ENCODE measurements at regions not wholly inside any gene's neighbourhood (a gene's known extent, or its start where the extent isn't known, plus 50 kb on each side); places are given as distances from the start of the nearest gene placed in this dataset.

- no peaks in the 10 kb centered on the region for H3K27me3 ChIP-seq (ENCODE audit: control insufficient read depth in 2 of 2, insufficient read depth in 2 of 2, low read length in 2 of 2)
- ChIA-PET CTCF (ENCODE audit: low intra/inter-chr PET ratio) (no interaction called here), POLR2A (no interaction called here)
- 0% methylated on average over 4 of the region's 4 CpGs for WGBS (ENCODE audit: insufficient coverage, low coverage, missing lambda C conversion rate)
- no peaks in the 10 kb centered on the region for H3K9me3 ChIP-seq (replicated peaks; ENCODE audit: control insufficient read depth, insufficient read depth, low read depth, low read length)
- no peak overlapping the region for H3K9ac ChIP-seq (ENCODE audit: insufficient read depth in 1 of 2, low read depth in 2 of 2, low read length in 2 of 2)
- no peak overlapping the region for H3K27ac ChIP-seq (ENCODE audit: extremely low read depth, low read depth, low read length)
- no peak overlapping the region for H3K4me3 ChIP-seq
- no peak overlapping the region for H3K4me2 ChIP-seq (ENCODE audit: insufficient read depth, low read length)
- no peaks in the 10 kb centered on the region for H3K4me1 ChIP-seq (replicated peaks in 1 of 2; ENCODE audit: control insufficient read depth in 2 of 2, insufficient read depth in 2 of 2, low read length in 2 of 2)
- no TSS peak for BruUV-seq (replicated peaks)
- in situ Hi-C loops (cut with MboI): no loop called here
- DNase-seq (ENCODE audit: extremely low read depth in 1 of 4, low spot score in 3 of 4): no peak
- no peak overlapping the region for H2AFZ ChIP-seq (ENCODE audit: low read depth, low read length)
- H3K36me3 ChIP-seq (ENCODE audit: control insufficient read depth, insufficient read depth, low read length): no peaks in the 10 kb centered on the region
- no peak for FAIRE-seq
- H3K79me2 ChIP-seq (ENCODE audit: control insufficient read depth, insufficient read depth, low read length): no peaks in the 10 kb centered on the region
- H4K20me1 ChIP-seq (replicated peaks; ENCODE audit: control insufficient read depth, insufficient read depth, low read length): no peaks in the 10 kb centered on the region
- H3K9me1 ChIP-seq (ENCODE audit: control insufficient read depth, insufficient read depth, low read length): no peaks in the 10 kb centered on the region
- no peak for TF ChIP-seq MXD1 (CRISPR knock-in tag; IDR thresholded peaks at IDR 0.05; ENCODE audit: borderline replicate concordance, poor library complexity, severe bottlenecking)
- no peak for TF ChIP-seq ZNF668 (CRISPR knock-in tag; IDR thresholded peaks at IDR 0.05)
- TF ChIP-seq, protein P1, sequence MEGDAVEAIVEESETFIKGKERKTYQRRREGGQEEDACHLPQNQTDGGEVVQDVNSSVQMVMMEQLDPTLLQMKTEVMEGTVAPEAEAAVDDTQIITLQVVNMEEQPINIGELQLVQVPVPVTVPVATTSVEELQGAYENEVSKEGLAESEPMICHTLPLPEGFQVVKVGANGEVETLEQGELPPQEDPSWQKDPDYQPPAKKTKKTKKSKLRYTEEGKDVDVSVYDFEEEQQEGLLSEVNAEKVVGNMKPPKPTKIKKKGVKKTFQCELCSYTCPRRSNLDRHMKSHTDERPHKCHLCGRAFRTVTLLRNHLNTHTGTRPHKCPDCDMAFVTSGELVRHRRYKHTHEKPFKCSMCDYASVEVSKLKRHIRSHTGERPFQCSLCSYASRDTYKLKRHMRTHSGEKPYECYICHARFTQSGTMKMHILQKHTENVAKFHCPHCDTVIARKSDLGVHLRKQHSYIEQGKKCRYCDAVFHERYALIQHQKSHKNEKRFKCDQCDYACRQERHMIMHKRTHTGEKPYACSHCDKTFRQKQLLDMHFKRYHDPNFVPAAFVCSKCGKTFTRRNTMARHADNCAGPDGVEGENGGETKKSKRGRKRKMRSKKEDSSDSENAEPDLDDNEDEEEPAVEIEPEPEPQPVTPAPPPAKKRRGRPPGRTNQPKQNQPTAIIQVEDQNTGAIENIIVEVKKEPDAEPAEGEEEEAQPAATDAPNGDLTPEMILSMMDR (IDR thresholded peaks at IDR 0.05 in 2 of 3, conservative IDR thresholded peaks at IDR 0.05 in 1 of 3; ENCODE audit: insufficient read depth in 2 of 3, low read depth in 1 of 3, low read length in 3 of 3): no peak
- intact Hi-C loops (cut with micrococcal nuclease): no loop called here
- no peak for ATAC-seq
Measured at GRCh38 chr4:166174717-166175490, 301.9 kb downstream of the TLL1 start.
